BJ (cell line): ENCODE measurements at regions not wholly inside any gene's neighbourhood (a gene's known extent, or its start where the extent isn't known, plus 50 kb on each side); places are given as distances from the start of the nearest gene placed in this dataset.

Experiments
- CTCF ChIA-PET: fragments of 350-600 bp; formaldehyde crosslinking; extraction: SDS; loops from one replicate; lab custom pipeline; 2021; ENCODE audit warnings: antibody characterized with exemption, inconsistent platforms; lab: Yijun Ruan, JAX
- POLR2A ChIA-PET: fragments of 300-600 bp; sonication (Branson Sonifier 250); formaldehyde crosslinking; extraction: SDS; loops from one replicate; lab custom pipeline; 2021; ENCODE audit warnings: antibody characterized with exemption; lab: Charles Lee
- DNase-seq: peaks from one replicate; pipeline ENCODE4 v3.0.0-alpha.2; 2011; ENCODE audit warnings: low read depth
- H3K27me3 ChIP-seq: 2 replicates; pipeline ENCODE4 v1.6.0; 2011; ENCODE audit warnings: low read length; ENCODE audit not compliant: control insufficient read depth, insufficient read depth
- H3K36me3 ChIP-seq: 2 replicates; pipeline ENCODE4 v1.5.1; 2011; ENCODE audit warnings: low read length; ENCODE audit not compliant: control insufficient read depth, insufficient read depth
- H3K4me3 ChIP-seq: 2 replicates; pipeline ENCODE4 v1.5.1; 2011; ENCODE audit warnings: low read depth, mild to moderate bottlenecking, control low read depth, low read length
- TF ChIP-seq, protein P1 (sequence below): IDR thresholded peaks from 2 replicates; pipeline ENCODE4 v1.5.1; 2011; ENCODE audit warnings: low read depth, mild to moderate bottlenecking, control low read depth, inconsistent platforms, low read length, moderate library complexity; ENCODE audit not compliant: insufficient read depth

GRCh38 chr15:70159713-70160009 lies 61.9 kb upstream of the TLE3 start:
- TF ChIP-seq, protein P1, sequence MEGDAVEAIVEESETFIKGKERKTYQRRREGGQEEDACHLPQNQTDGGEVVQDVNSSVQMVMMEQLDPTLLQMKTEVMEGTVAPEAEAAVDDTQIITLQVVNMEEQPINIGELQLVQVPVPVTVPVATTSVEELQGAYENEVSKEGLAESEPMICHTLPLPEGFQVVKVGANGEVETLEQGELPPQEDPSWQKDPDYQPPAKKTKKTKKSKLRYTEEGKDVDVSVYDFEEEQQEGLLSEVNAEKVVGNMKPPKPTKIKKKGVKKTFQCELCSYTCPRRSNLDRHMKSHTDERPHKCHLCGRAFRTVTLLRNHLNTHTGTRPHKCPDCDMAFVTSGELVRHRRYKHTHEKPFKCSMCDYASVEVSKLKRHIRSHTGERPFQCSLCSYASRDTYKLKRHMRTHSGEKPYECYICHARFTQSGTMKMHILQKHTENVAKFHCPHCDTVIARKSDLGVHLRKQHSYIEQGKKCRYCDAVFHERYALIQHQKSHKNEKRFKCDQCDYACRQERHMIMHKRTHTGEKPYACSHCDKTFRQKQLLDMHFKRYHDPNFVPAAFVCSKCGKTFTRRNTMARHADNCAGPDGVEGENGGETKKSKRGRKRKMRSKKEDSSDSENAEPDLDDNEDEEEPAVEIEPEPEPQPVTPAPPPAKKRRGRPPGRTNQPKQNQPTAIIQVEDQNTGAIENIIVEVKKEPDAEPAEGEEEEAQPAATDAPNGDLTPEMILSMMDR: no peak
- no peak for DNase-seq
- ChIA-PET POLR2A (no interaction called here), CTCF (no interaction called here)
- H3K27me3 ChIP-seq: peaks cover 9% of the 10 kb centered on the region; the same call in 1 of the 2 replicates
- H3K36me3 ChIP-seq: no peaks in the 10 kb centered on the region
- no peak overlapping the region for H3K4me3 ChIP-seq

GRCh38 chr15:70159001-70159712 lies 61.4 kb upstream of the TLE3 start:
- H3K4me3 ChIP-seq: no peak overlapping the region
- ChIA-PET POLR2A (no interaction called here), CTCF (no interaction called here)
- no peaks in the 10 kb centered on the region for H3K36me3 ChIP-seq
- peaks cover 9% of the 10 kb centered on the region; the same call in 1 of the 2 replicates for H3K27me3 ChIP-seq
- no peak for DNase-seq
- TF ChIP-seq, protein P1: no peak

DNA sequence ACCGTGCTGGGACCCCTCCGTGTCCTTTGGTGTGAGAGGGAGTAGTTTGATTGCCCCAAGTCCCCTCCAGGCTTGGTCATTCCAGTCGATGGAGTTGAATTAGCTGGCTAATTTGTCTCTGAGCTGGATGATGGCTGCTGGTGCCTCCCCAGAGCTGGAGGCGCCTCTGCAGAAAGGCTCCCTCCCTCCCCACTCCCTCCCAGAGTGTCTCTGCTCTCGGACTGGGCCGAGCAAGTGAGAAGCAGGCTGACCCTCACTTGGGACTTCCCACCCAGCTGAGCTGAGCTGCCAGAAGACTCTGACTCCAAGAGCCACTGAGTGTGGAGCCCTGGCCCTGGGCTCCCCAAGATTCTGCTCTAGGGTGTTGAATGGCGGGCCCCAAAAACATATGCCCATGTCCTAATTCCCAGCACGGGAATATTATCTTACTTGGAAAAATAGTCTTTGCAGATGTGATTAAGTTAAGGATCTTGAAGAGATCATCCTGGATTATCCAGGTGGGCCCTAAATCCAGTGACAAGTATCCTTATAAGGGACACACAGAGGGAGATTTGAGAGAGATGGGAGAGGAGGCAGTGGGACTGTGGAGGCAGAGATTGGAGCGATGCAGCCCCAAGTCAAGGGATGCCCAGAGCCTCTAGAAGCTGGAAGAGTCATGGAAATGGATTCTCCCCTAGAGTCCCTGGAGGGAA lies 60.7 kb upstream of the TLE3 start:
- TF ChIP-seq, protein P1: no peak
- H3K27me3 ChIP-seq: peaks cover 9% of the 10 kb centered on the region; the same call in 1 of the 2 replicates
- ChIA-PET CTCF (no interaction called here), POLR2A (no interaction called here)
- no peak overlapping the region for H3K4me3 ChIP-seq
- no peaks in the 10 kb centered on the region for H3K36me3 ChIP-seq
- DNase-seq: no peak

- peaks cover 6% of the 10 kb centered on the region; the same call in 1 of the 2 replicates for H3K27me3 ChIP-seq
- no peaks in the 10 kb centered on the region for H3K36me3 ChIP-seq
- CTCF ChIA-PET: no interaction called here
- TF ChIP-seq, protein P1: no peak
- POLR2A ChIA-PET: no interaction called here
- H3K4me3 ChIP-seq: no peak overlapping the region
- no peak for DNase-seq
Observed at GRCh38 chr15:70156671-70157271, 59.1 kb upstream of the TLE3 start.

- DNase-seq: no peak
- H3K36me3 ChIP-seq: no peaks in the 10 kb centered on the region
- POLR2A ChIA-PET: no interaction called here
- peaks cover 6% of the 10 kb centered on the region; the same call in 1 of the 2 replicates for H3K27me3 ChIP-seq
- CTCF ChIA-PET: no interaction called here
- TF ChIP-seq, protein P1: no peak
- H3K4me3 ChIP-seq: no peak overlapping the region
Observed at GRCh38 chr15:70154718-70155347, 57.1 kb upstream of the TLE3 start.
